Activated naive CD8-positive, alpha-beta T cell treated with anti-CD3 and anti-CD28 coated beads, Interleukin-2, amount 50 U/mL, for 24 hours (primary cell): ENCODE measurements at regions not wholly inside any gene's neighbourhood (a gene's known extent, or its start where the extent isn't known, plus 50 kb on each side); places are given as distances from the start of the nearest gene placed in this dataset.
A peak's percentile ranks its signal among the peaks of the same experiment; 100 is the strongest.
"Not testable (repeated sequence)": the region's sequence is repeated elsewhere in the genome, so short reads cannot be mapped to it uniquely, and the experiment has no call there.

ENCODE experiments used
- ATAC-seq: fragments of 150-1000 bp; cut with Tn5 transposase; one replicate; pipeline ENCODE4 v1.10.0; 2021
- DNase-seq: peaks from one replicate; pipeline ENCODE4 v3.0.0; 2021
- H3K27ac Mint-ChIP-seq: one replicate; pipeline ENCODE4 v1.8.0; 2021; ENCODE audit warnings: mild to moderate bottlenecking, mixed read lengths
- H3K27me3 Mint-ChIP-seq: one replicate; pipeline ENCODE4 v1.8.0; 2021; ENCODE audit warnings: mixed read lengths
- H3K36me3 Mint-ChIP-seq: one replicate; pipeline ENCODE4 v1.8.0; 2021; ENCODE audit warnings: low read depth, mixed read lengths
- H3K4me1 Mint-ChIP-seq: one replicate; pipeline ENCODE4 v1.8.0; 2021; ENCODE audit warnings: mixed read lengths
- H3K4me3 Mint-ChIP-seq: one replicate; pipeline ENCODE4 v1.8.0; 2021; ENCODE audit warnings: mild to moderate bottlenecking, moderate library complexity, mixed read lengths
- H3K9me3 Mint-ChIP-seq: one replicate; pipeline ENCODE4 v1.8.0; 2021; ENCODE audit warnings: mixed read lengths

DNA sequence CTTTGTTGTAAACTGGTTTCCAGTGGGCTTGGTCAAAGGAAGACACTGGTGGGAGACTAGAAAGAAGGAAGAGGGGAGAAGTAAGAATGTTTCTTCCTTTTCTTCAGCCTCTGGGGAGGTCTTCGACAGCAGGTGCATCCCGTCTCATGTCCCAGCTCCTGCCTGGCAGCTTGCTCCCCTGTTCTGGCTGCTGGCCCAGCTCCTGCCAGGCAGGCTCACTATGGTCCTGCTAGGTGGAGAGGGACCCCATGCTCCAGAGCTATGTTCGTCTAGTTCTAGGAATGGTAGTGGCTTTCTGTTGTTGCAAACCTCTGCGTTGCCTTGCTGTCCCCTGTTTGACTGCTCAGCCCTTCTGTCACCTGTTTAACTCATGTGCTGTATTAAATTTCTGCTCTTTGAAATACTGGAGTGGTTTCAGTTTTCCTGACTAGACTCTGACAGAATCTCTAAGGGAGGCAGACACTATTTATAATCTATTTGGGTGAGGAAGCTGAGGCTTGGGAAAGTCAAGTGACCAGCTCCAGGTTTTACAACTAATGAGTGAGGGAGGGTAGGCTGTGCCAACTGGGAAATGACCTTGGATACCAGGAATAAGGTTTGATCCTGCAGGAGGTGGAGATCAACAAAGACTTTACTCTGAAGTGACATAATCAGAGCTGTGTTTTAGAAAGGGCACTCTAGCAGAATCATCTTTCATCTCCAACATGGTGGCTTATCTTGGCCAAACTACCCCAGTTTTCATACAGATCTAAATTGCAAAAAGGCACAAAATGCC lies 94.7 kb upstream of the DDHD1 start:
- DNase-seq (no peak), ATAC-seq (no peak)
- Mint-ChIP-seq H3K9me3 (peaks cover 12% of the 10 kb centered on the region), H3K4me3 (no peak overlapping the region), H3K27me3 (no peaks in the 10 kb centered on the region), H3K27ac (no peak overlapping the region), H3K4me1 (no peaks in the 10 kb centered on the region), H3K36me3 (peaks cover under 1% of the 10 kb centered on the region)

GRCh38 chr14:53242898-53243297 lies 89.8 kb upstream of the DDHD1 start:
- H3K9me3 Mint-ChIP-seq, result peaks cover 19% of the 10 kb centered on the region
- not testable (repeated sequence) for ATAC-seq, DNase-seq, H3K4me1 Mint-ChIP-seq, H3K4me3 Mint-ChIP-seq, H3K27me3 Mint-ChIP-seq, H3K27ac Mint-ChIP-seq, H3K36me3 Mint-ChIP-seq

- no peak overlapping the region for H3K4me3 Mint-ChIP-seq
Observed at GRCh38 chr14:53237488-53237887, 84.4 kb upstream of the DDHD1 start.

GRCh38 chr14:53236708-53237107 lies 83.6 kb upstream of the DDHD1 start:
- ATAC-seq, result no peak
- Mint-ChIP-seq H3K9me3 (peaks cover 5% of the 10 kb centered on the region), H3K36me3 (no peaks in the 10 kb centered on the region), H3K27me3 (no peaks in the 10 kb centered on the region), H3K27ac (no peak overlapping the region), H3K4me1 (no peaks in the 10 kb centered on the region), H3K4me3 (no peak overlapping the region)
- DNase-seq, result no peak

More at GRCh38 chr14:53237488-53237887, 84.4 kb upstream of the DDHD1 start:
- no peak overlapping the region for H3K27ac Mint-ChIP-seq
- DNase-seq, result no peak
- ATAC-seq, result no peak
- no peaks in the 10 kb centered on the region for H3K27me3 Mint-ChIP-seq
- H3K4me1 Mint-ChIP-seq, result no peaks in the 10 kb centered on the region
- peaks cover 13% of the 10 kb centered on the region for H3K9me3 Mint-ChIP-seq
- H3K36me3 Mint-ChIP-seq, result peaks cover 6% of the 10 kb centered on the region

DNA sequence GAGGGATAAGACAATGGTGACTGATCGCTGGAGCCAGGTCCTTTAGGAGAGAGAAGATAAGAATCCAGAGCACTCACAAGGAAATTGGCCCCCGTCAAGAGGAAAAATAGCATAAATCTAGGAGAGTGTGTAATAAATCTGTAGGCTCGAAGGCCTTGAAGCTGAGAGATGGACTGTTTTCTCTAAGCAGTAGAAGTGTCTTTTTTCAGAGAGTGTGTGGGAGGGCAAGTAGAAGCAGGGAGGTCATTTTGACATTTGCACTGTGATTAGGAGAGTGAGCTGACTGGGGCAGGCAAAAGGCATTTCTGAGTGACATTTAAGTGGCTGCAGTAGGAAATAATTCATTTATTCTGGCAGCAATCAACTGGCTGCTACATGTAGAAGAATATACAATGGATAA lies 78.0 kb upstream of the DDHD1 start:
- H3K27me3 Mint-ChIP-seq, result no peaks in the 10 kb centered on the region
- DNase-seq (no peak), ATAC-seq (no peak)
- H3K36me3 Mint-ChIP-seq, result peaks cover under 1% of the 10 kb centered on the region
- H3K27ac Mint-ChIP-seq, result no peak overlapping the region
- no peaks in the 10 kb centered on the region for H3K4me1 Mint-ChIP-seq
- no peak overlapping the region for H3K4me3 Mint-ChIP-seq
- H3K9me3 Mint-ChIP-seq, result peaks cover 7% of the 10 kb centered on the region

GRCh38 chr14:53228966-53229365 lies 75.8 kb upstream of the DDHD1 start:
- H3K27ac Mint-ChIP-seq, result no peak overlapping the region

DNA sequence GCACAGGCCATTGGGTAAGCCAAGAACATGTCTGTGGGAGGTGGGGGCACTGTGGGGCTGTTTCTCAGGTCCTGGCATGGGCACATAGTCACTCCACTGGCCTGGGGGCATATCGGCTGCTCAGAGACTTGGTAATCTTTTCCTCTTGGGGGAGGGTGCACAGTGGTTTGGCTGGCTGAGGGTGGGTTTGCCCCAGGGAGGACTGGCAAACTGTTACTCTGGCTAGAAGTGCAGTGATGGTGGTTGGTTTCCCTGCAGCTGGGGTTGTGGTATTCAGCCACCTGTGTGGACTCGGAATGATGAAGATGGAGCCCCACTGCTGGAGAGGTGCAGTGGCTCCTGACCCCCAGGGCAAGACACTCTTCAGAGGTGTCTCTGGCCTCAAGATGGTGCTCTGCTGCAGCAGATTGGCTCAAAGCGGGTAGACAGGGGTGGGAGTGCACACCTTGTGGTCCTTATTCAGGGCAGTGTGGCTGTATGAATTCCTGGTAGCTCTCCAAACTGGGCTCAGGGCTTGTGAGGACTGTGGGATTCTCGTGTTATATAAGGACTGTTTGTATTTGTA lies 74.1 kb upstream of the DDHD1 start:
- Mint-ChIP-seq H3K27ac (no peak overlapping the region), H3K27me3 (no peaks in the 10 kb centered on the region), H3K4me1 (no peaks in the 10 kb centered on the region), H3K36me3 (peaks cover 10% of the 10 kb centered on the region), H3K4me3 (no peak overlapping the region), H3K9me3 (peaks cover 20% of the 10 kb centered on the region)
- DNase-seq, result no peak
- no peak for ATAC-seq

More at GRCh38 chr14:53228966-53229365, 75.8 kb upstream of the DDHD1 start:
- H3K36me3 Mint-ChIP-seq, result peaks cover 10% of the 10 kb centered on the region
- ATAC-seq (no peak), DNase-seq (no peak)
- H3K9me3 Mint-ChIP-seq, result peaks cover 24% of the 10 kb centered on the region
- H3K27me3 Mint-ChIP-seq, result no peaks in the 10 kb centered on the region
- H3K4me3 Mint-ChIP-seq, result no peak overlapping the region
- no peaks in the 10 kb centered on the region for H3K4me1 Mint-ChIP-seq

DNA sequence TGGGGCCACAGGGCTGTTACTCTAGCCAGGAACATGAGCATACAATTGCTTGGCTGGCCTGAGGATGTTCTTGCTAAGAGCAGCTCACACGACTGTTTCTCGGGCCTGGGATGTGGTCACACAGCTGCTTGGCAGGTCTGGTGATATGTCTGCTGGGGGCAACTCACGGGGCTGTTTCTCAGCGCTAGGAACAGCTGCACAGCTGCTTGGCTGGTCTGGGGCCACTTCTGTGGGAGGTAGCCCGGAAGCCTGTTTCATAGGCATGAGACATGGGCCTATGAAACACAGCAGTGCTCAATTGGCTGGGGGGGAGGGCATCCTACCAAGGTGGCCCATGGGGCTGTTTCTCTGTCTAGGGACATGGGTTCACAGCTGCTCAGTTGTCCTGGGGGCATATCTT lies 73.4 kb upstream of the DDHD1 start:
- H3K27ac Mint-ChIP-seq, result no peak overlapping the region
- peaks cover 20% of the 10 kb centered on the region for H3K9me3 Mint-ChIP-seq
- peaks cover 10% of the 10 kb centered on the region for H3K36me3 Mint-ChIP-seq
- no peaks in the 10 kb centered on the region for H3K27me3 Mint-ChIP-seq
- H3K4me3 Mint-ChIP-seq, result no peak overlapping the region
- ATAC-seq (no peak), DNase-seq (no peak)
- H3K4me1 Mint-ChIP-seq, result no peaks in the 10 kb centered on the region

DNA sequence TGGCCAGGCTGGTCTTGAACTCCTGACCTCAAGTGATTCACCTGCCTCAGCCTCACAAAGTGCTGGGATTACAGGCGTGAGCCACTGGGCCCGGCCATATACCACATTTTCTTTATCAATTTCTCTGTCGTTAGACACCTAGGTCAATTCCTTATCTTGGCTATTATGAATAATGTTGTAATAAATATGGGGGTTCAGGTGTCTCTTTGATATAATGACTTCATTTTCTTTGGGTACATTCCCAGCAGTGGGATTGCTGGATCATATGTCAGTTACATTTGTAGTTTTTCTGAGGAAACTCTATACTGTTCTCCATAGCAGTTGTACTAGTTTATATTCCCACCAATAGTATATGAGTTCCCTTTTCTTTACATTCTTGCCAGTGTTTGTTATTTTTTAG lies 67.8 kb upstream of the DDHD1 start:
- no peak overlapping the region for H3K27ac Mint-ChIP-seq
- peaks cover 5% of the 10 kb centered on the region for H3K4me1 Mint-ChIP-seq
- H3K36me3 Mint-ChIP-seq, result peaks cover 7% of the 10 kb centered on the region
- peaks cover 14% of the 10 kb centered on the region for H3K9me3 Mint-ChIP-seq
- H3K27me3 Mint-ChIP-seq, result no peaks in the 10 kb centered on the region
- DNase-seq (no peak), ATAC-seq (no peak)
- H3K4me3 Mint-ChIP-seq, result no peak overlapping the region

DNA sequence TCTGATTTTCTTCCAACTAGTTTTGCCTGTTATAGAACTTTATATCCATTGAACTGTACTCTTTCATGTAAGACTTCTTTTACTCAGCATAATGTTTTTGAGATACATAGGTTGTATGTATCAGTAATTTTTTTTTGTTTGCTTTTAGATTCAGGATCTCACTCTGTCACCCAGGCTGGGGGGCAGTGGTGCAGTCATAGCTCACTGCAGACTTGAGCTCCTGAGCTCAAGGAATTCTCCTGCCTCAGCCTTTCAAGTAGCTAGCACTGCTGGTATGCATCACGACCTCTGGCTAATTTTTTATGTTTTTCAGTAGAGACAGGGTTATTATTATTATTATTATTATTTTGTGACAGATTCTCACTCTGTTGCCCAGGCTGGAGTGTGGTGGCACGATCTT lies 65.0 kb upstream of the DDHD1 start:
- Mint-ChIP-seq H3K36me3 (no peaks in the 10 kb centered on the region), H3K27me3 (no peaks in the 10 kb centered on the region), H3K27ac (no peak overlapping the region), H3K9me3 (no peaks in the 10 kb centered on the region), H3K4me1 (peaks cover 5% of the 10 kb centered on the region), H3K4me3 (peak overlapping the region; percentile 80)
- DNase-seq (no peak), ATAC-seq (no peak)

DNA sequence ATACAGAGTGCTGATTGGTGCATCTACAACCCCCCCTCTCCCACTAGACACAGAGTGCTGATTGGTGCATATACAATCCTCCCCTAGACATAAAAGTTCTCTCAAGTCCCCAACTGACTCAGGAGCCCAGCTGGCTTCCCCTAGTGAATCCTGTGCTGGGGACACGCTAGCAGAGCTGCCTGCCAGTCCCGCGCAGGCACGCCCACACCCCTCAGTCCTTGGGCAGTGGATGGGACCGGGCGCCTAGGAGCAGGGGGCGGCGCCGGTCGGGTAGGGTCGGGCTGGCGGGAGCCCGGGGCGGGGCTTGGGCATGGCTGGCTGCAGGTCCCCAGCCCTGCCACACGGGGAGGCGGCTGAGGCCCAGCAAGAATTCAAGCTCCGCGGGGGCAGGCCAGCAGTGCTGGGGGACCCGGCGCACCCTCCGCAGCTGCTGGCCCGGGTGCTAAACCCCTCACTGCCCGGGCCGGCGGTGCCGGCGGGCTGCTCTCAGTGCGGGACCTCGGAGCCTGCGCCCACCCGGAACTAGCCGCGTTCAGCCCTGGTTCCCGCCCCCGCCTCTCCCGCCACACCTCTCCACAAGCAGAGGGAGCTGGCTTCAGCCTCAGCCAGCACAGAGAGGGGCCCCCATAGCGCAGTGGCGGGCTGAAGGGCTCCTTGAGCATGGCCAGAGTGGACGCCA lies 64.3 kb upstream of the DDHD1 start:
- H3K9me3 Mint-ChIP-seq, result no peaks in the 10 kb centered on the region
- peaks cover 5% of the 10 kb centered on the region for H3K4me1 Mint-ChIP-seq
- DNase-seq (peak; percentile 84), ATAC-seq (peak; percentile 99)
- no peaks in the 10 kb centered on the region for H3K27me3 Mint-ChIP-seq
- no peaks in the 10 kb centered on the region for H3K36me3 Mint-ChIP-seq
- no peak overlapping the region for H3K27ac Mint-ChIP-seq
- peak overlapping the region; percentile 80 for H3K4me3 Mint-ChIP-seq

DNA sequence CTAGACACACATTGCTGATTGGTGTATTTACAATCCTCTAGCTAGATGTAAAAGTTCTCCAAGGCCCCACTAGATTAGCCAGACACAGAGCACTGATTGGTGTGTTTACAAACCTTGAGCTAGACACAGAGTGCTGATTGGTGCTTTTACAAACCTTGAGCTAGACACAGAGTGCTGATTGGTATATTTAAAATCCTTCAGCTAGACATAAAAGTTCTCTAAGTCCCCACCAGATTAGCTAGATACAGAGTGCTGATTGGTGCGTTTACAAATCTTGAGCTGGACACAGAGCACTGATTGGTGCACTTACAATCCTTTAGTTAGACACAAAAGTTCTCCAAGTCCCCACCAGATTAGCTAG lies 63.8 kb upstream of the DDHD1 start:
- not testable (repeated sequence) for H3K27me3 Mint-ChIP-seq, H3K9me3 Mint-ChIP-seq, H3K4me1 Mint-ChIP-seq, H3K27ac Mint-ChIP-seq, H3K36me3 Mint-ChIP-seq, DNase-seq, ATAC-seq
- H3K4me3 Mint-ChIP-seq, result peak overlapping the region; percentile 80

GRCh38 chr14:53216478-53216877 lies 63.4 kb upstream of the DDHD1 start:
- not testable (repeated sequence) for H3K36me3 Mint-ChIP-seq, DNase-seq, H3K27me3 Mint-ChIP-seq, H3K4me1 Mint-ChIP-seq, ATAC-seq, H3K9me3 Mint-ChIP-seq, H3K27ac Mint-ChIP-seq
- H3K4me3 Mint-ChIP-seq, result peak overlapping the region; percentile 16

DNA sequence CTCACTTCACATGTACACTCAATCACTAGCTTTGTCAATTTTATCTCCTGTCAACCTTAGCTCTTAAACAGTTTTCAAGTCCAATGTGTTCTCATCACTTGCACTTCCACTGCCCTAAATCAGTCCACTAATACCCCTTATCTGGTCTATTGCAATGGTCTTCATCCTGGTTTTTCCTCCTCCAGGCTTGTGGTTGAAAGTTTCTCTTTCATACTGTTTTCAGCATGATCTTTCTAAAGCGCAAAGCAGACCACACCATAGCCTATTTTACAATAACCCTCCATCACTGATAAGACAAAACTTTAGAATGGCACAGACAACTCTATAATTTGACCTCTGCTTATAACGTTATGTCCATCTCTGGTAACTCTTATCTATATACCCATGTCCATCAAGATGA lies 62.0 kb upstream of the DDHD1 start:
- H3K4me3 Mint-ChIP-seq, result no peak overlapping the region
- no peaks in the 10 kb centered on the region for H3K9me3 Mint-ChIP-seq
- no peak for DNase-seq
- no peaks in the 10 kb centered on the region for H3K27me3 Mint-ChIP-seq
- no peaks in the 10 kb centered on the region for H3K36me3 Mint-ChIP-seq
- ATAC-seq, result no peak
- H3K27ac Mint-ChIP-seq, result no peak overlapping the region
- peaks cover 5% of the 10 kb centered on the region for H3K4me1 Mint-ChIP-seq

GRCh38 chr14:53214384-53214783 lies 61.3 kb upstream of the DDHD1 start:
- Mint-ChIP-seq H3K4me3 (no peak overlapping the region), H3K27ac (no peak overlapping the region), H3K27me3 (no peaks in the 10 kb centered on the region), H3K4me1 (peaks cover 5% of the 10 kb centered on the region), H3K36me3 (no peaks in the 10 kb centered on the region), H3K9me3 (no peaks in the 10 kb centered on the region)
- ATAC-seq (no peak), DNase-seq (no peak)
